Uterus (tissue), 3 donors: ENCODE measurements at regions not wholly inside any gene's neighbourhood (a gene's known extent, or its start where the extent isn't known, plus 50 kb on each side); places are given as distances from the start of the nearest gene placed in this dataset.
A peak's percentile ranks its signal among the peaks of the same experiment; 100 is the strongest.

Source experiments
- DNase-seq, 2 donors: peaks; one replicate each; pipeline ENCODE4 v3.0.0-alpha.2; 2019 to 2020
- H3K27ac ChIP-seq, 2 donors: fragments of 200-600 bp; sonication (generic); 1 replicate in 1 of 2; 2 replicates in 1 of 2; pipeline ENCODE4 v1.5.1; 2016 to 2018
- H3K27me3 ChIP-seq, 2 donors: fragments of 200-600 bp; sonication (generic); one replicate each; pipeline ENCODE4 v1.5.1; 2018 to 2019; ENCODE audit warnings: control low read depth in 1 of 2
- H3K36me3 ChIP-seq, 2 donors: fragments of 200-600 bp; sonication (generic); one replicate each; pipeline ENCODE4 v1.5.1; 2019; ENCODE audit warnings: control low read depth in 1 of 2
- H3K4me1 ChIP-seq, 2 donors: fragments of 200-600 bp; sonication (generic); one replicate each; pipeline ENCODE4 v1.5.1; 2018 to 2019; ENCODE audit warnings: control low read depth in 1 of 2
- H3K4me3 ChIP-seq, 2 donors: fragments of 200-600 bp; sonication (generic); 1 replicate in 1 of 2; 2 replicates in 1 of 2; pipeline ENCODE4 v1.5.1; 2018 to 2019; ENCODE audit warnings: mild to moderate bottlenecking in 1 of 2
- H3K9me3 ChIP-seq, 2 donors: fragments of 200-600 bp; sonication (generic); one replicate each; pipeline ENCODE4 v1.5.1; 2019; ENCODE audit warnings: control low read depth in 1 of 2
- POLR2A ChIP-seq, 2 donors: fragments of 450-650 bp; IDR thresholded peaks; one replicate each; pipeline ENCODE4 v1.6.1; 2016; ENCODE audit warnings: antibody characterized with exemption in 2 of 2, mild to moderate bottlenecking in 1 of 2, moderate library complexity in 1 of 2
- intact Hi-C: fragments of 100-400 bp; cut with DNase I; formaldehyde crosslinking; loops from one replicate; pipeline ENCODE4 v1.15.1; 2023; ENCODE audit warnings: low total_unique reads
- TF ChIP-seq, protein P1 (sequence below), 4 experiments: fragments of 200-600 bp in 2 of 4; fragments of 450-650 bp in 2 of 4; sonication (generic) in 2 of 4; IDR thresholded peaks; one replicate each; pipeline ENCODE4 v1.5.1; 2016 to 2019; ENCODE audit warnings: antibody characterized with exemption in 4 of 4, mild to moderate bottlenecking in 2 of 4, moderate library complexity in 1 of 4
- donor health status: DM: yes; HTN: yes; CAD: no.

DNA sequence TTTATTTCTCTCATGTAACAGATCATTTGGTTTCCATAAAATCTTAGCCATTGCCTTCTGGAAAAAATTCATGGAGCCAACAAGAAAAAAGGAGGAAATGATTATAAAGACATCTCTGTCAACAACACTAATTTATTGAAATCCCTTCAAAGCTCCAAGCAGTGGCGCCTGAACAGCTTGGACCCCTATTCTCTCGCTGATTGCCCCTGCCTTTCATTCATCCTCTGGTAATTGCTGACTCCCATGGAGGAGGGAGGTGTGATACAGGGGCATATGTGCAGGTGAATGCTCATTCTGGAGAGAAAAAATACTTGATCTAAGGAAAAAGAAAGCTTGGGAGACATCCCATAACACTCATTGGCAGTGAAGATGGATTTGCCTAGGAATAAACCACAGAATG is 345.5 kb downstream of the FGFR2 start:
- Histone ChIP-seq H3K27ac (no peak overlapping the region), H3K27me3 (no peaks in the 10 kb centered on the region), H3K36me3 (no peaks in the 10 kb centered on the region), H3K4me3 (no peak overlapping the region), H3K4me1 (no peaks in the 10 kb centered on the region), H3K9me3 (no peaks in the 10 kb centered on the region)
- DNase-seq = no peak
- intact Hi-C loops = no loop called here
- TF ChIP-seq, protein P1, sequence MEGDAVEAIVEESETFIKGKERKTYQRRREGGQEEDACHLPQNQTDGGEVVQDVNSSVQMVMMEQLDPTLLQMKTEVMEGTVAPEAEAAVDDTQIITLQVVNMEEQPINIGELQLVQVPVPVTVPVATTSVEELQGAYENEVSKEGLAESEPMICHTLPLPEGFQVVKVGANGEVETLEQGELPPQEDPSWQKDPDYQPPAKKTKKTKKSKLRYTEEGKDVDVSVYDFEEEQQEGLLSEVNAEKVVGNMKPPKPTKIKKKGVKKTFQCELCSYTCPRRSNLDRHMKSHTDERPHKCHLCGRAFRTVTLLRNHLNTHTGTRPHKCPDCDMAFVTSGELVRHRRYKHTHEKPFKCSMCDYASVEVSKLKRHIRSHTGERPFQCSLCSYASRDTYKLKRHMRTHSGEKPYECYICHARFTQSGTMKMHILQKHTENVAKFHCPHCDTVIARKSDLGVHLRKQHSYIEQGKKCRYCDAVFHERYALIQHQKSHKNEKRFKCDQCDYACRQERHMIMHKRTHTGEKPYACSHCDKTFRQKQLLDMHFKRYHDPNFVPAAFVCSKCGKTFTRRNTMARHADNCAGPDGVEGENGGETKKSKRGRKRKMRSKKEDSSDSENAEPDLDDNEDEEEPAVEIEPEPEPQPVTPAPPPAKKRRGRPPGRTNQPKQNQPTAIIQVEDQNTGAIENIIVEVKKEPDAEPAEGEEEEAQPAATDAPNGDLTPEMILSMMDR (IDR thresholded peaks at IDR 0.05) = no peak
- no peak for TF ChIP-seq POLR2A (IDR thresholded peaks at IDR 0.05)

DNA sequence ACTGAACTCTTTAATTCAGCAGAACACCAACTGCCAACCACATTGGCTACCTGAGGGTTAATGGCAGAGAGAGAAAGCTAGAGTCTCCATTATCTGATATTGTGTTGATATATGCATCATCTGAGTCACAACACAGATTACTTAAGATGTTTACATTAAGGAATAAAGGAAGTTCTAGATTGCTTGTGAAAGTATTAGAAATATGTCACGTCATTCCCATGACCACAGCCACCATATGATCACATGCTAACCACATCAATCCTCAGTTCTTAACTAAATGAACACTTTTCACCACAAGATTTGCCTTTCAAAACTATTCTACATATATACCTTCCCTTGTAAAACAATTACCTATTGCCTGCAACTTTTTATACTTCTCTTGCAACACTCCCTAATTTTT is 337.9 kb downstream of the FGFR2 start:
- intact Hi-C loops = no loop called here
- Histone ChIP-seq H3K4me3 (no peak overlapping the region), H3K27ac (no peak overlapping the region), H3K9me3 (no peaks in the 10 kb centered on the region), H3K4me1 (no peaks in the 10 kb centered on the region), H3K36me3 (no peaks in the 10 kb centered on the region), H3K27me3 (no peaks in the 10 kb centered on the region)
- no peak for TF ChIP-seq POLR2A (IDR thresholded peaks at IDR 0.05)
- TF ChIP-seq, protein P1 (IDR thresholded peaks at IDR 0.05) = no peak
- DNase-seq = no peak

DNA sequence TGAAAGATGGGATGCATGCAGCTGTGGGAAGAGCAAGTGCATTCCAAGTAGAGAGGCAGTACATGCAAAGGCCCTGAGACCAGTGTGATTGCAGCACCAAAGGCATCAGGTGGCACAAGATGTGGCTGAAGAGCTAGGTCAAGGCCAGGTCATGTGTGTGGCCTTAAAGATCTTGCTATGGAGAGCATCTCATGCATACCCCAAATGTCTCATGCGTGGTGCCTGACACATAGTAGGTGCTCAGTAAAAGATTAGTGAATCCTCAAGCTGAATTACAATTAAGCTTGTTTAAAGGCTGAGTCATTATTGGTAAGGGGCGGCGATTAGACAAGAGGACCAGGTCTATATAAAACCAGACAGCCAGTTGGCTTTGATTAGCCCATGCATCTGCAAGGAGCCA is 336.6 kb downstream of the FGFR2 start:
- Histone ChIP-seq H3K27ac (no peak overlapping the region), H3K36me3 (no peaks in the 10 kb centered on the region), H3K4me1 (no peaks in the 10 kb centered on the region), H3K27me3 (no peaks in the 10 kb centered on the region), H3K9me3 (no peaks in the 10 kb centered on the region), H3K4me3 (no peak overlapping the region)
- no peak for TF ChIP-seq POLR2A (IDR thresholded peaks at IDR 0.05)
- TF ChIP-seq, protein P1 (IDR thresholded peaks at IDR 0.05) = no peak
- intact Hi-C loops = no loop called here
- no peak for DNase-seq

DNA sequence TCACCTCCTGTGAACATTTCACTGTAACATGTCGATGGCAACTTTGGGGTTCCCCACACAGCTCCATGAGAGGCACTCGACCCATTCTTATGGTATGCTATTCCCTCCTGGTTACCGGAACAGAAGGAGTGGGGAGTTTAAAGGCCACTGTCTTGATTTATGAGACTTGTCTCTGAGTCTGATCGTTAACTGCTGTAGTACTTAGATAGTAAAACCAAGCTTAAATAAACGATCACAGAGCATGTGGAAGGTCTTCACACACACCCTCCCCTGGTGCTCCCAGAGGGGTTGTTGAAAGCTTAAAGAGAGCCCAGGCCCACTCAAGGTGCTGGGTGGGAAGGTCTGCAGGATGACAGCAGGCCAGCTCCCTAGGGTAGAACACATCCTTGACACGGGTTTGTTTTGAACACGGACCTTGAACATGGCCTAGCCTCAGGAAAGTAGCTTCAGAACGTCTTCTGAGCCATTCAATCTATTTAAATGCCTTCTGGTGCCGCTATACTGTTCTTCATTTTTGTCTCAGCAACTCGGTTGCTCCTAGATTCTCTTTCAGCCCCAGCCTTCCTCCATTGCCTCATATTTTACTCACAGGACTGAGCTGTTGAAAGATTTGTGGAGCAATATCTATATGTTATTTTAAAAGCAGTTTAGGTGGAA is 335.3 kb downstream of the FGFR2 start:
- intact Hi-C loops = no loop called here
- Histone ChIP-seq H3K36me3 (no peaks in the 10 kb centered on the region), H3K9me3 (no peaks in the 10 kb centered on the region), H3K4me1 (no peaks in the 10 kb centered on the region), H3K27ac (peak overlapping the region in 1 of 2 donors; percentile 1), H3K4me3 (no peak overlapping the region), H3K27me3 (no peaks in the 10 kb centered on the region)
- DNase-seq = no peak
- no peak for TF ChIP-seq POLR2A (IDR thresholded peaks at IDR 0.05)
- TF ChIP-seq, protein P1 (IDR thresholded peaks at IDR 0.05) = no peak

DNA sequence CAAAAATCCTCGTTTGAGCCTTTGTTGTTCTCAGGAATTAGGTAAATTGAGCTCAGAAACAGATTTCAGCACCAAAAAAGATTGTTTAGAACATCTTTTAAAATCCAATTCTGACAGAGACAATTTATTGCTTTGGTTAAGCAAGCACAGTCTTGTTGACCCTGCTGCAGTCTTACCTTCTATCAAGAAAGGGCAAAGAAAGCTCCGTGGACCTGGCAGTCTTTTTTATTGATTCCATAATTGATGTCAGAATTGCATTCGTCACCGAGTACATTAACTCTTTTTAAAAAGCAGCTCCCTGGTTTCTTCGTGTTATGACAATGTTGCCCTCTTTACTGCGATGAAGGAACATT is 334.8 kb downstream of the FGFR2 start:
- Histone ChIP-seq H3K36me3 (no peaks in the 10 kb centered on the region), H3K27me3 (no peaks in the 10 kb centered on the region), H3K4me3 (no peak overlapping the region), H3K9me3 (no peaks in the 10 kb centered on the region), H3K4me1 (no peaks in the 10 kb centered on the region), H3K27ac (peak overlapping the region in 1 of 2 donors; percentile 1)
- no peak for TF ChIP-seq POLR2A (IDR thresholded peaks at IDR 0.05)
- TF ChIP-seq, protein P1 (IDR thresholded peaks at IDR 0.05) = no peak
- no peak for DNase-seq
- intact Hi-C loops = no loop called here
